GM19468 (cell line): ENCODE measurements at regions not wholly inside any gene's neighbourhood (a gene's known extent, or its start where the extent isn't known, plus 50 kb on each side); places are given as distances from the start of the nearest gene placed in this dataset.

Experiments
- ATAC-seq: cut with Tn5 transposase; IDR thresholded peaks from one replicate; pipeline ENCODE4 v1.9.1; 2021; ENCODE audit warnings: mild to moderate bottlenecking, moderate library complexity, moderate number of reproducible peaks; ENCODE audit not compliant: unreplicated experiment; ENCODE audit errors: extremely low read depth

DNA sequence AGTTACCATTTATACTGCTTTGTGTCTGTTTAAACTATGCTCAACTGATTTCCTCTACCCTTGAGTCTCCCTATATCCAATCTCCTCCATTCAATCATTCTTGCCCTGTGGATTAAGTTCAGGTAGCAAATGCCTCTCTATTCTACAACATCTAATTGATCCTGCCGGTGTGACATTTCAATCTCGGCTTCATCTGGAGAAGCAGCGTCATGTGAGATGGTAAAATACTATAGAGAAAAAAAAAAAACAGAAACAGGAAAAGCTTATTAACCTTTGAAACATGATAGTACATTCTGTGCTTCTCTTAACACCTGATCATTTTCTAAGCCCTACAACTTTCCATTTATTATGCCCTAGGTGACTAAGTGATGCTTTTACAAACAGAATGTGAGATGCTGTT lies 89.4 kb downstream of the KCTD12 start:
- ATAC-seq = no peak

DNA sequence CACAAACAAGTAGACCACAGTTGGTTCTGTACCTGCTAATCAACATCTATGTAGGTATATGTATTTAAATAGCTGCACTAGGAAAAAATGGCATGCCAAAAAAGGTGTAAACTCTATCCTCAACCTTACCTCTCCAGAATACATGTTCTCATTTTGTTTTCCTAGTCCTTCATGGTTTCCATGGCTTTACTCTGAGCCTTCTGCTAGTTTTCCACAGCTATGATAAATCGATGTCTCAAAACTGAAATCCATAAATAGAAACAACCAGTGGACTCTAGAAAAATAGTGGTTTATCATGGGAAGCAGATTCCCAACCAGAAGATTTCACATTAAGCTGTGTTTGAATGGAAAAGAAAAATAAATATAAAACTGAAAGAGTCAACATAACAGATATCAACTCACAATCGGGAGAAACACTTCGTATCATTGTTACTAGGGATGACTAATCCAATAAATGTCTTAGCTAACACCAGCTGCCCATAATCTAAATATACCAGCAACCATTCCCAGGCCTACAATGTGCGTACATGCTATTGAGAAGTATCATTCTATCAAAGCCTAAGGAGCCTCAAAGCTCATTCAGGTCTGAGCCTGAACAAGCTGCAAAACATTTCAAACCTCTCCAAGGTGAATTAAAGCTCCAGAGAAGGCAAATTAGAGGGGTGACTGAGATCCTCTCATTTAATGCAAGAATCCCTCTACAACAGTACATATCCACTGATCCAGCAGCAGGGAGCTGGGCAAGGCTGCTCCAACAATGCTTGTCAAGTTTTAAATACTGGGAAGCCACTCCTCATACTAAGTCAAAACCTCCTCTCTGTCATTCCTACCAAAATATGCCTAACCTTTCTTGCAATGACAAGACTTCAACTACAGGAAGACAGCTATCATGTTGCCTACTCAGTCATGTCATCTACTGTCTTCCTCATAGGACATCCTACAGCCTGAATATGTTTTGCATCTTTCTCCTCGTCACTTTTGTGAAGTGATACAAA lies 90.2 kb downstream of the KCTD12 start:
- no peak for ATAC-seq

DNA sequence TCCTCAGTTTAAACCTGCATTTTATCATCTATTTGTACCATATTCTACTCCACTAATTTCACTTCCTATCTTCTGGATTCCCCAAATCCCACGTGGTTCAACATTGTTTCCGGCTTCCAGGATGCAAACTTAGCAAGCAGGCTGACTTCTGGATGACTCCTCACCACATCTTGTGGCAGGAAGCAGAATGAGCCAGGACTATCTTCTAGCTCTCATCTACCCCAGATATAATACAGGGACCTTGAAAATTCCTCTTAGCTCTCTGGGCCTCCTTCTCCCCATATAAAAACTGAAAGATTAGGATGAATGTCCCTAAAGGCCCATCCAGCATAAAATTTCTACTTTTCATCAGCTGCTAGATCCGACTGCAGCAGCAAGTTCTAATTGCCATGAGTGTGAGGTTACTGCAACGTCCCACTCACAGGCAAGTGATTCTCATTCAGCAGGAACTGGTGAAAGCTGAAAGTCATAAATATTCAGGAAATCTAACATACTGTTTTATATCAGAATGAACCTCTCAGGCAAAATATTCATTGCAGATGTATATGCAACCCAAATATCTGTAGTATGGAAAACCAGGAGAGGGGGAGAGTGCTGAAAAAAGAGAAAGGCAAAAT lies 93.4 kb downstream of the KCTD12 start:
- no peak for ATAC-seq

DNA sequence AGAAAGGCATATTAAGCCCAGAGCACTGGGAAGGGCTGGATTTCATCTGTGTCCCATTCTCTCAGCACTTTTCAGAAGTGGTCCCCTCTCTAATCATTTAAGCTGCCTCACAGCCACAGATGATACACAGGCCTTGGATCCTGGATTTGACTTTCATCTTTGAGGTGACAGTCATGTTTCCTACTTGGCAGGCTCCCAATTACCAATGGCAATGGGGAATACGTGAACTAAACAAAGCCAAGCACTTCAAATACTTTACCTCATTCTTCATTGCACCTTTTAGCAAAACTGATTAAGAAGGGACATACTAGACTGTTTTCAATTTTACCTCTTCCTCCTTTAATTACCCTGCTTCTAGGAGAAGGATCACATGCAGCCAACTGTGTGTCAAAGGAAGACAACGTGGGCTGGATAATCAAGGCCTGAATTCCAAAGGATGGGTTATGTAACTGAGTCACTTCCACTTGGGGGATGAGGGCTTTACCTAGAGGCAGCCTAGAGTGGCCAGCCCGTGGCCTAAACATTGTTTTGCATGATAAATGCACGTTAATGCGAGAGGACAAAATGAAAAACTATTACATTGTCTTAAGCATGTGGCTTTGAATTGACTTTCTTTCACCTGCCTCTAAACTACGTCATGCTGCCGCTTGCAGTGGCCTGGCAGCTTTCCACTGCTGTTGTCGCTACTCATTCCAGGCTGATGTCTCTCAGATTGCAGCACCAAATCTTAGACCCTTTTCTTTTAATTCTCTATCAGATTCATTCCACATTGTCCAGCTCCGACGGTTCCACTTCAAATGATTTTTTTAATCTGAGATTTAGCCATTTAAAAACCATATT lies 95.0 kb downstream of the KCTD12 start:
- ATAC-seq = no peak

DNA sequence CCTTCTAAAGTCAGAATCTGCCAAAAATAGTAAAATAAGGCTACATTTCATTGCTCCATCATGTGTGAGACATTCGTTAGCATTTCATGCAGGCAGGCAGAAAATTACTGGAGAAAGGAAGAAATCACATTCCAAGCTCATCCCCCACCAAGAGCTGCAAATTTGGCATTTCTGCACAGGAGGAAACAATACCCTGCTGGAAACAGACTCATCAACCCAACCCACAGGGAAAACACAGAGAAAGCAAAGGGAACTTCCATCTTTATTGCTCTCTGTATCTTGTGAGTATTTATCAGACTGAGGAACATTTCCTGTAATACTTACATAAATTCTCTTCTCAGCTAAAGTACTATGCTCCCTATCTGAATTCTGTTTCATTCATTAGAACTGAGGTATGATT lies 95.7 kb downstream of the KCTD12 start:
- ATAC-seq = no peak

DNA sequence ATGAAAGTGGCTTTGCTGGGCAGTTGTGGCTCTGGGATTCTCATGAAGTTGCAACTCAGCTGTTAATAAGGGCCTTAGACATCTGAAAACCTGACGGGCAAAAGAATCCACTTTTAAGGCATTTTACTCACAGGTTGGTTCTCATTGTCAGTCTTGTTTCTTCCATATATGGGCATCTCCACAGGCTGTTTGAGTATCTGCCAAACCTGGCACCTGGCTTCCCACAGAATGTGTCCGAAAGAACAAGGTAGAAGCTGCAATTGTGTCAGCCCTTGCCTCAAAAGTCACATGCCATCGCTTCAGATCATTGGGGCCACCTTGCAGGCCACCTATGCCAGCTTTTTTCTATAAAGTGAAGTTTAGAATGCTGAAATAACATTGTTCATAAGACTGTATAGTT lies 102.4 kb downstream of the KCTD12 start:
- no peak for ATAC-seq

DNA sequence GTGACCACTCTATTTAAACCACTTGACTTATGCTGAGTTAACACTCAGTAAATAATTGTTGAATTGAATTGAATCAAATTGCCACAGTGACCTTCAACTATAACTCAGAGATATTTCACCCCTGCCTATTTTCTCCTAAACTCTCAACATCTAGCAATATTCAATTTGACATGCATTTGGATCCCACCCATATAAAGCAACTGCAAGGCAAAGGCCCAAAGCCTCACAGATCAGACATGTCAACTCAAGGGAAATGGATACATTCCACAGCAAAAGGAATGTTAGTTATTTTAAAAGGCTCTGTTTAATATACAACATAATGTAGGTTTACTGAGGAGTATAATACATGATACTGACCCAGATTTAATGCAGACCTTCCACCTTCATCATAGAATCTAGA lies 107.4 kb downstream of the KCTD12 start:
- ATAC-seq = no peak

DNA sequence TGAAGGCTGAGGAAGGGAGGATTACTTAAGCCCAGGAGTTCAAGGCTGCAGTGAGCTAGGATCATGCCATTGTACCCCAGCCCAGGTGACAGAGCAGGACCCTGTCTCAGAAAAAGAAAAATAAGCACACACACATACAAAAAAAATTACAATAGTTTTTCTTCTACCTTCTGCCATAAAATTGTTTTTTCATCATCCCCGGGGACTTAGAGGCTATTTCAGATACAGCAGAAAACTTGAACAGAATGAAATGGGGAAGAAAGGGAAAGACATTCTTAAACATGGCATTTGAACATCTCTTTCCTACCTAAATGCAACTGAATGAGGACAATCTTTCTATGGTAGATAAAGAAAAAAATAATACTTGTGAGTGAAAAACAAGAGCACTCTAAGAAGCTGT lies 109.1 kb downstream of the KCTD12 start:
- ATAC-seq = no peak

DNA sequence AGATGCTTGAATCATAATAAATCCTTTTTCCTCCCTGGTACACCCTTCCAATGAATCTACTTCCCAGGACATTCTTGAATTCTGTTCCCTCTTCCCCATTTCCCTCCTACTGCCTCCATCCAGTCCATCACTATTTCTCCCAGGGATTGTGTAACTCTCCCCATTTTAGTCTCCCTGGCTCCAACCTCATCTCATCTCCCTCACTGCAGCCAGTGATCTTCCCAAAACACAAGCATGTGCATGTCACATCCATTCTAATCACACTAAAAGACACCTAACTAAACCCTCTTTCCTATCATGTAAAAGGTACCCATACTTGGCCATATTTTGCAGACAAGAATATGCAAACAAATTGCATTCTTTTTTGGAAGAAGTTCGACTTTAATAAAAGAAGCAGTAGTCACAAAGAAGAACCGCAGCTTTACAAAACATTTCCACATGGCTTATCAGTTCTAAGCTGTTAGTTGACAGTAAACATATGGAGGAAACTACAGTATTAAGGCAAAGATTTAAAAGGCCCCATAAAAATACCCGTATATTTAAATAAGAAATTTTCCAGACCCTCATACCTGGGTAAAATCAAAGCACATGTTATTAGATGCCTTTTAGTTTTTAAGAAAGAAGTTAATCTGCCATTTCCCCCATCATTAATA lies 111.0 kb downstream of the KCTD12 start:
- no peak for ATAC-seq

DNA sequence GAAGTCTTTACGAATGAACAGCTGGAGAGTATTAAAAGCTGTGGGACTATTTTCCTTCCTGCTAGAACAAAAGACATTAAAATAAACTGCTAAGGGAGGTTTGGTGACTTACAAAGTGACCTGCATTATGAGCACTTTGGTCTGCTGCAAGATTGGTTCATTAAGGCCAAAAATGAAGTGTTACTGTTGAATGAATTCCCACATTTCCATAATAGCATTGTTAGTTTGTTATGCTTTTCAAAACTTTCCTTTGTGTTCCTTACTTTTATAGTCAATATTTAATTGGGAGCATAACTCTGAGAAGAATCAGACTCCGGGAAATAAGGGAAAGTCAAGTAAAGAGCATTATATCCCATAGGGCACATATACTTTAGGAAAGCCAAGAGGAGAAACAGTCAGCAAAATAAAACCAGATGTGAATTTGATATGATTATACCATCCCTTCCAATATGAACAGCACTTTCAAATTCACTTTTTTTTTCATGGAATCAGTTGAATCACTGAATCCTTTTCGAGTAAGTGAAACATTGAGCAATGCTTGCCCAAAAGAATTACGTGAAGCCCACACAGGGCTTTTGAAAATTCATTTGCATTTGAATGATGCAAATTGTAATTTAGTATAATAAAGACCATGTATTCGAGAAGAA lies 112.6 kb downstream of the KCTD12 start:
- ATAC-seq = no peak

DNA sequence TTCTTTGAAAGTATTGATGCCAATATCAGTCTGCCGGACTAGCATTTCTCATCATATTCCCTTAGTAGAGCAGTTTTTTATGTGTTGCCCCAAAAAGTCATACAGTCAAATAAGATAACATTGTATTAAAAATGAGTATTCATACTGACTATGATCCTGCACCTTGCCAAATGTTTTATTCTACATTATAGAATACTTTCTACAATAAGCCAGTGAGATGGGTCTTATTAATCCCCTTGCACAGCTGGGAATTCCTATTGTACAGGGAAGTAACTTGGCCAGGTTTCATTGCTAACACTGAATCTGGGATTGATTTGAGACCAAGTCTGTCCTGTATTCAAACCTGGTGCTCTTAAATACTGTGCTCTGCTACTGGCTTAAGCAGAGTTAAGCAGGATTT lies 114.0 kb downstream of the KCTD12 start:
- no peak for ATAC-seq

DNA sequence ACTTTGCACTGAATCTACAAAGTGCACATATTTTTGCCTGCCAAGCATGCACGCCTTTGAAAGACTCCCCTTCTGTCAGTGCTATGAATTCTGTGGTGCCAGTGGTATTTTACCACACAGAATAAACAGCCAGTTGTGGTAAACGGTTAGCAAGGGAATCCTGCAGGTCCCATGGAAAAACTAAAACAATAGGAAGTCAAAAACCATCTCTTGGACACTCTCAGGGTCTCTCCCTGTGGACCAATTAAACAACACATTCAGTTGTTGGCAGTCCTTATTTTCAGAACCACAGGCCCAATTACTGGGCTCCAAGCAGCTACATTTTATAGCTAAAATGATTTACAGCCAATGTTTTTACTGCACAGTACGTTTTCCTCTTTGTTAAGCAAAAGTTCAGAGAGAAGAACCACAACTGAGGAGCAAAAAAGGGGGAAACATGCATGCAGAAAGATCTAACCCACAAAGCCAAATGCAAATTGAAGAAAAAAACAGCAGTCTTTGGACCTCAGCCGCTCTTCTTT lies 116.9 kb downstream of the KCTD12 start:
- no peak for ATAC-seq

DNA sequence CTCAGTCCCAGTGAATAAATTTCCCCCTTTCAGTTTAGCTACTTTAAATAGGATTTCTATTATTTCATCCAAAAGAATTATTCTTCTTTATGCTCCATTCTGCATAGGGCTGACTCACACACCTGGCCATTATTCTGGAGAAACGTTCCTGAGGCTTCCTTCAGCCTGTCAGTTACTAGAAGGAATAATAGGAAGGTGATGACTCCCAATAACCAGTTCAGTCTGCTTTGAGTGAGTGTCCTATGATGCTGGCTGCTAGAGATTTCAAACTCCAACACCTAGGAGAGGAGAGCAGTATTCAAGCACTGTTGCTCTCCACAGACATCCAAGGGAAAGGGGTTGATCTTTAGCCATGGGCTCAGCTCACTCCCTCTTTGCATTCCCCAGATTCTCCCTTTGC lies 117.8 kb downstream of the KCTD12 start:
- ATAC-seq = no peak

DNA sequence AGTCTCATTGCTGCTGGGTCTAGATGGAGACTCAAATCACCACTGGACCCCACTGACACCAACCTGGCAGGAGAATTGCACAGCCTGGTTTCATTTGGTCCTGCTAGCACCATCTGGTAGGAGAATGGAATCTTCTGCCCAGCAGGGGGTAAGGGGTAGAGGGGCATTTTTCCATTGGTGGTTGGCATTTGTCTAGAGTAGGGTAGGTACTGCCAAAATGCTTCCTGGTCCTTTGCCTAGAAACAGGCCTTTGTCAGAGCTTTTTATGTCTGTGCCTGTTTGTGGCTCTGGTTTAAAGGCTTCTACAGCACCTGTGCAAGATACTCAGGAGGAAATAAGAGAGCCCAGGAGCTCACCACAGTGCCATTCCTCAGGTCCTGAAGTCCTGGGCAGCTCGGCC lies 121.3 kb downstream of the KCTD12 start:
- no peak for ATAC-seq

DNA sequence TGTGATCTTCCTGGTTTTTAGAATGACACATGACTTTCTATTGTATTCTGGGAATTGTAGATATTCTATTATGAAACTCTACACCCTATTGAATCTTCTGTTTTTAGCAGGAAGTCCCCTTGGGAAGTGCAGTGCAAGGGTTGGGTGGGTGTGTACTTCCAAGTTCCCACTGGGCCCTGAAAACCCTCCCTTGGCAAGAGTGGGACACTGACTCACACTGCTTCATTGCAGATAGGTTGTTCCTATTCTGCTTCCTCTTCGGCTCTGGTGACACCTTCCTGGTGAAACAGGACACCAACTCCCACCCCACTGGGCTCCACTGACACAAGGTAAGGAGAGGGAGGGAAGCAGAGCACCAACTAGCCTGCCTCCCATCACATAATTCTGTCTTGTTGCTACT lies 121.8 kb downstream of the KCTD12 start:
- no peak for ATAC-seq

DNA sequence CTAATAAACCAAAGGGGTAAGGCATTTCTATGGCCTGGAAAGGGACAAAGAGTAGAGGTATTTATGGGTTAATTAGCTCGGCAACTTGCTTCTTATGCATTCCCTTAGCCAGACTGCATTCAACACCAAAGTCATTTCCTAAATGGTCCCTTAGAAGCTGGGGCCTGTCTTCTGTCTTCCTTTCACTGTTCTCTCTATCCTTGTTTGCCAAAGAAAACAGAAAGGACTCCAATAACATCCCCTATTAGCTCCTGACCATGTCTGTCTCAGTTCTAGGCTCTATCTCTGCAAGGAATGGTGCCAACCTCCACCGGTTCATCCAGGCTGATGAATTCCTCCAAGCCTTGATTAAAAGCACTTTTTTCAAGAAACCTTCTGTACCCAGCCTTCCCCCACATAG lies 123.5 kb downstream of the KCTD12 start:
- ATAC-seq = no peak

DNA sequence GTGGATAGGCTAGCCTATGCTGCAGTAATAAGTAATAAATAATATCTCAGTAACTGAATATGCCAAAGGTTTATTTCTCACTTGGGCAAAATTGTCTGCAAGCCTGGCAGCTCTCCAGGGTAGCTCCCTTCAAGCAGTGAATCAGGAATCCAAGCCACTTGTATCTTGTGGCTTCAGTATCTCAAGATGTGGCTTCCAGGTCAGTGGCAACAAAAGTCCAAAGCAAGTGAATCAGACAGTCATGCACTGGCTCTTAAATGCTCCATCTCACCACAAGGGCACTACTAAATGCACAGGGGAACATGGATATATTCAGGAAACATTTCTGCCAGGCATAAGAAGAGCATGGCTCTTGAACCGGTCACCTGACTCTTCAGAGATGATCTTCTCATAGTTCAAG lies 126.3 kb downstream of the KCTD12 start:
- no peak for ATAC-seq

DNA sequence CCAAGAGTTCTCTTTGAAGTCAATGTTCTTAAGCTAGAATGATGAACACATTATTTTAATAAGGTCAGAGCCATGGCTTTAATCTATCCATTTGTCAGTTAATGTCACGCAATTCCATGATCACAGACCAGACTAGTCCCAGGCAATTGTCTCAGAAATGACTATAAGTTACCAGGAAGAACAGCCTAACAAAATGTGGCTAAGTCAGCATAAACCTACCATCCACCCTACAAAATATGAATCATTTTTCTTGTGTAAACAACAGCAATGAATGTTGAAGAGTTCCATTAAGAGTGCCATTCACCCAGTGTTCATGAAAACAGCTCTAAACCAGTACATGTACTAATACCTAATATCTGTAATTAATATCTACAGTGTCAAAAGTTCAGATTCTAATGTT lies 127.5 kb downstream of the KCTD12 start:
- no peak for ATAC-seq

DNA sequence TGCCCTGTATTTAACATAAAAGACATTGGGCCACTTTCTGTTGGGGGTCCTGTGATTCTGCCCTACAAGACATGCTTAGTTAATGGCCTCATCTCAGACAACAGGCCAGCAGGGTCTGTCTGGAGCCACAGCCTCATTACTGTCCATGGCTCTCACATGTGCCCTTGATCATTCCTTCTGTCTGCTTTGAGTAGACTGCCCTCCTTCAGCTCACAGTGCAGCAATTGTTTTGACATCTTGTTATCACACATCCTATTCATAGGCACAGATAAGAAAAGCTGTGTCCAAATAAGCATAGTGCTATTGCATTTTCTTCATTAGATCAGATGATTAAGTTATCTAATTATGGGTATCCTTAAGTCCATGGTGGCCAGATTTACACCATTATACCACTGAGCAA lies 127.9 kb downstream of the KCTD12 start:
- ATAC-seq = no peak

DNA sequence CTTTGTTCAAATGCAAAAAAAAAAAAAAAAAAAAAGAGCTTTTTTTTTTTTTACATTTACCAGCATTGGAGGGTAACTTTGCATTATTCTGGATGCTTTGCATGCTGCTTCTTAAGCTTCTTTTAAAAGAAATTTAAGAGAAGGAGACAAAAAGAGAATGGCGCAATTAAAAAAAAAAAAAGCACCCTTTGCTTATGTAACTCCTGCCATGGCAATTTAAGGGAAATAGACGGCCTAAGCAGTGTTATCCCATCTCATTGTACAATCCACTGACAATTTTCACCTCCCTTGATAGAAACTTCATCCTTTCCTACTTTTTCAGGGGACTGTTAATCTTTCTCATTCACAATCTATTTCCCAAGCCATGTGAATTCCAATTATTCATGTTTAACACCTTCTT lies 129.8 kb downstream of the KCTD12 start:
- no peak for ATAC-seq
